ENCODE measurements at regions not wholly inside any gene's neighbourhood (a gene's known extent, or its start where the extent isn't known, plus 50 kb on each side); places are given as distances from the start of the nearest gene placed in this dataset.

DNA sequence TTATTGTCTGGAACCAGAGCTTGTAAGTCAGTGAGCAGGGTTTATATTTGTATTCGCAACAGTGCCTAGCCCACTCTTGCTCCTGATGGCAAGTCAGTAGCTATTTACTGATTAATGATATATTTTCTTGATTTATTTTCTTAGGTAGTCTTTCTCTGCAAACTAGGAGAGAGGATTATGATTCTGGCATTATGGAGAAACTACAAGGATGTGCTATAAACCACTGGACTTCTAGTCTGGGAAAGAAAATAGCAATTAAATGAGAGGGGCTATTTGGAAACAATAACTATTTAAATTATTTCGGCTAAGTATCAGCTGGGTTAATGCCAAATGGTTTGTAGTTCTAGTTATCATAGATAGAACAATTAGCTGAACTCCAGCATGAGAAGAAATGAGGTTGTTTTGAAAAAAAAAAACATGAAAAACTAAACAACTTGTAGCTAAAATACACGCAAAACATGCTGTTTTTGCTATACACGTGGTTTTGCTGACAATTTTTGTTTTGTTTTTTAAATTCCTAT is 304.9 kb upstream of the TCF21 start:
- no peaks in the 10 kb centered on the region for H3K36me3 Mint-ChIP-seq
- no peak for TF ChIP-seq CTCF (conservative IDR thresholded peaks at IDR 0.05)
- DNase-seq (ENCODE audit: extremely low spot score, unreplicated experiment): no peak
- H3K9me3 Mint-ChIP-seq: no peaks in the 10 kb centered on the region
- no peaks in the 10 kb centered on the region for H3K27me3 Mint-ChIP-seq
- H3K4me1 Mint-ChIP-seq (ENCODE audit: unreplicated experiment): peaks cover 5% of the 10 kb centered on the region
- H3K4me3 Mint-ChIP-seq: no peak overlapping the region
- H3K27ac Mint-ChIP-seq: no peak overlapping the region

- TF ChIP-seq CTCF (conservative IDR thresholded peaks at IDR 0.05): no peak
- no peak for DNase-seq (ENCODE audit: extremely low spot score, unreplicated experiment)
- no peaks in the 10 kb centered on the region for H3K27me3 Mint-ChIP-seq
- no peak overlapping the region for H3K27ac Mint-ChIP-seq
- no peaks in the 10 kb centered on the region for H3K36me3 Mint-ChIP-seq
- peaks cover 5% of the 10 kb centered on the region for H3K4me1 Mint-ChIP-seq (ENCODE audit: unreplicated experiment)
- H3K4me3 Mint-ChIP-seq: no peak overlapping the region
- no peaks in the 10 kb centered on the region for H3K9me3 Mint-ChIP-seq
Measured at GRCh38 chr6:133584823-133585222, 304.1 kb upstream of the TCF21 start.

DNA sequence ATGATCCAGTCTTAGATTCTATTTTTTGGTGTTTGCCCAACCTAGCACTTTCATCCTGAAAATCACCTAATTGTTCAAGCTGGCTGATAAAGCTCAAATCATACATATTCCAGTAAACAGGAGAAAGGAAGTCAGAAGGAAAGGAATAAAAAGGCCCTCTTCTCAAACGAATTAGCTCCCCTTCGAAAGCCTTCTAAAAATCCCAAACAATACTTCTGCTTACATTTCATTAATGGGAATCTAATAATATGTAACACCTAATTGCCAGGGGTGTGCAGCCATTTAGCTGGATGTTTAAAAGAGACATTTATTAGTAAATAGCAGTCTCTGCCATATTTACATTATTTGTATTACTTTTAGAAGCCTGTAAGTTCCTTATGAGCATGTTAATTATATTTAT is 302.9 kb upstream of the TCF21 start:
- TF ChIP-seq CTCF (conservative IDR thresholded peaks at IDR 0.05): no peak
- Mint-ChIP-seq H3K4me1 (ENCODE audit: unreplicated experiment) (peaks cover 5% of the 10 kb centered on the region), H3K9me3 (no peaks in the 10 kb centered on the region), H3K4me3 (no peak overlapping the region), H3K27me3 (no peaks in the 10 kb centered on the region), H3K27ac (no peak overlapping the region), H3K36me3 (no peaks in the 10 kb centered on the region)
- no peak for DNase-seq (ENCODE audit: extremely low spot score, unreplicated experiment)

- Mint-ChIP-seq H3K4me3 (no peak overlapping the region), H3K27me3 (no peaks in the 10 kb centered on the region), H3K27ac (no peak overlapping the region), H3K4me1 (ENCODE audit: unreplicated experiment) (peaks cover 5% of the 10 kb centered on the region), H3K36me3 (no peaks in the 10 kb centered on the region), H3K9me3 (no peaks in the 10 kb centered on the region)
- TF ChIP-seq CTCF (conservative IDR thresholded peaks at IDR 0.05): no peak
- no peak for DNase-seq (ENCODE audit: extremely low spot score, unreplicated experiment)
Measured at GRCh38 chr6:133587546-133588160, 301.3 kb upstream of the TCF21 start.

DNA sequence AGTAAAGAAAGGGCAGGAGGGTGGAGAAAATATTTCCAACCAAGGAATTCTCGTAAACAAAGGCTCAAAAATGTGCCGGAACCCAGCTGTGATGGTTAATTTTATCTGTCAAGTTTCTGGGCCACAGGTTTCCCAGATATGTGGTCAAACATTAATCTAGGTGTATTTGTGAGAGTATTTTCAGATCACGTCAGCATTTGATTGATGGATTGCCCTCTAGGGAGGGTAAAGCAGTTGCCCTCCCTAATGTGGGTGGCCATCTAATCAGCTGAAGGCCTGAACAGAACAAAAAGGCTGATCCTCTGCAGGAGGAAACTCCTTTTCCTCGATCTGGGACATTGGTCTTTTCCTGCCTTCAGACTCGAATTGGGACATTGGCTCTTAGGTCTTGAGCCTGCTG is 298.7 kb upstream of the TCF21 start:
- no peak for DNase-seq (ENCODE audit: extremely low spot score, unreplicated experiment)
- peaks cover 5% of the 10 kb centered on the region for H3K4me1 Mint-ChIP-seq (ENCODE audit: unreplicated experiment)
- H3K27me3 Mint-ChIP-seq: no peaks in the 10 kb centered on the region
- no peak overlapping the region for H3K4me3 Mint-ChIP-seq
- no peak for TF ChIP-seq CTCF (conservative IDR thresholded peaks at IDR 0.05)
- H3K9me3 Mint-ChIP-seq: no peaks in the 10 kb centered on the region
- H3K36me3 Mint-ChIP-seq: no peaks in the 10 kb centered on the region
- H3K27ac Mint-ChIP-seq: no peak overlapping the region
